ENCODE measurements at regions not wholly inside any gene's neighbourhood (a gene's known extent, or its start where the extent isn't known, plus 50 kb on each side); places are given as distances from the start of the nearest gene placed in this dataset.
A peak's percentile ranks its signal among the peaks of the same experiment; 100 is the strongest.

DNA sequence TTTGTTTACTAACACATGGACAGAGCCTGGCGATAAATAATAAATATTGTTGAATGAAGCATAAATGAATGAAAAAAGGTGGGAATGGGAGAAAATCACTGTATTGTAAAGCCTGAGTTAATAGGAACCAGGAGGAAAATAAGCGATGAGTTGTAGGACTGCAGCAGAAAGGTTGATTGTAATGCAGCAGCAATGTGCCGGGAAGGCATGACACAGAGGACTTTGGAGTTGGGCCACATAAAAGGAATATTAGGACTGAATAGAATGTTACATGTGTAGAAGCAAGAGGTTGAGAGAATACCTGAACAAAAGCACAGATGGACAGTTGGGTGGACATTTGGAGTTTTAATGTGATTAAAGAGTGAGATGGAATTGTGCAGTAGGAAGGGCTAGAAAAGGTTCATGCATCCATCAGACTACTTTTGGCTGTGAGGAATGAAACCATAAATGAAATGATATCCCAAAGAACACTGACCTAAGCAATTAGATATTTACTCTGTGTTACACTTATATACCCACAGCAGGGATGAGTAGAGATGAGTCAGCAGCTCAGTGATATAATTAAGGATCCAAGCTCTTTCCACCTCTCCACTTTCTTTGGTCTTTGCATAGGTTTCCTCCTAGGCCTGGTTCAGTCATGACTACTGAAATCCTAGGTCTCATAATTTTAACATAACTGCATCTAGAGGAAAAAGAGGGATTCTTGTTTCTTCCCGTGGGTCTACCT, 55.4 kb downstream of the CCER1 start:
- DNase-seq = no peak

DNA sequence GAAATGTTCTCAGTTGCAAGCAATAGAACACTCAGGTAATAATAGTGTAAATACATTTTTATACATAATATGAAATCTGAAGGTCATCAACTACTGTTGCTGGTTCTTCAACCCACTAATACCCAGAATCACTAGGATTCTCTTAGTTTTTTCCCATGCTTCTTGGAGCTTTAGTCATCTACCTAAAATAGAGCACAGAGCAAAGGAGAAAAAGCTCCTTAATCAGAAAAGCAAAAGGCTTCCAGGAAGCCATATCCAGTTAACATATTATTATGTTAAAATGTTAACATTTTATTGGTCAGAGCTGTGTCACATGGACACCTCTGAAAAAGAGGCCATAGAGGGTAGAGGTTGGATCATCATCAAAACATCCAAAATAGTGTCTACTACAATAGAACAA, 57.0 kb downstream of the CCER1 start:
- DNase-seq = no peak

DNA sequence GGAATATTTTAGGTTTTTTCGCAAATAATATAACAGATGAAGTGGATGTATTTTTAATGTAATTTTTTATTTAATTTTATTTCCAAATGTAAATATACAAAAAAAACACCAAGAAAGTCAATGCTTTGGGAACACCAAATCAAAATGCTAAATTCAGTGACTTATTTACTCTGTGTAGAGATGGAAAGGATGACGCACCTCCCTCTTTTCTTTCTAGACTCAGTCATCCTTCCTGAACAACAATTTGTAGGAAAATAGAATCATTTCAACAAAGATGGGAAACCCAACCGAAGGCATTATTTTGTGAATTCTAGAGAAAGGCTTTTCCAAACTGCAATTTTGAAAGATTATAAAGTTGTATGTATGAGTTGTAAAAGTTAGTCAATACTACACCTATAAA, 57.7 kb downstream of the CCER1 start:
- no peak for DNase-seq

DNA sequence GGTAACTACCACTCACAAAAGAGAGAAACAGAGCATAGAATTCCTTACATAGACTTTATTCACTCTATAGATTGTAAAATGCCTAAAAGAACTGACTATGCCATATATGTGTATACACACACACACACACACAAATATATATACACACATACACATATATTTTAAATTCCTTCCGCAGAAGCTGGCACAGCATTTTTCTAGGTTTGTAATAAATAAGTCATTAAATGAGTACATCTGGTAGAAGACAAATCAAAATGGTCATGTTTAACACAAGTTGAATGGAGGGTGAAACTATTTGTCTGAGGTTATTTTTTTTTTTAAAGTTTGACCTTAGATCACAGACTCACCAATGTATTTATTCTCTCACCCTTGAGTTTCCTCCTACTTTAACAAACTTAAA, 58.2 kb downstream of the CCER1 start:
- DNase-seq = no peak

DNA sequence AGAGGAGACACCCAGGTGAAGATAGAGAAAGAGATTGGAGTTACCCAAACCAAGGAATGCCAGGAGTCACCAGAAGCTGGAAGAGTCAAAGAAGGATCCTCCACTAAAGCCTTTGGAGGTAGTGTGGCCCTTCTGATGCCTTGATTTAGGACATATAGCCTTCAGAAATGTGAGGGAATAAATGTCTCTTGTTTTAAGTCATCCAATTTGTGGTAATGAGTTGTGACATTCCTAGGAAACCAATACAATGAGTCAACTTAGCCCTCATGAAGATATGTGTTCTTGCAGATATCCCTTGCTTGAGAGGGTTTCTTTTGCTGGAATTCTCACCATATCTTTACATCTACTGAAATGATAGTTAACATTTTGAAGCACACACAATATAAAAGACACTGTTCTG, 58.8 kb downstream of the CCER1 start:
- DNase-seq = no peak

DNA sequence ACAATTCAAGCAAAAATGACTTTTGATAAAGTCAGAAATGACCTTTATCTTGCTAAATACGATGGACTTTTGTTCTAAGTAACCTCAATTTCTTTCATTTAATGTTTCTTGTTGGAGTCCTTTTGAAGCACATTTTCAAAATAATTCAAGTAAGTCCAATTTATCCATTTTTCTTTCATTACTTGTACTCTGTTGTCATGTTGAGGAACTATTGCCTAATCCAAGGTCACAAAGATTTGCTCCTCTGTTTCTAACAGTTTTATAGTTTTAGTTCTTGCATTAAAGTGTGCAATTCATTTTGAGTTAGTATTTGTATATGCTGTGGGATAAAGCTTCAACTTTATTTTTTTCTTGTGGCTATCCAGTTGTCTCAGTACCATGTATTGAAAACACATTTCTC, 66.7 kb downstream of the CCER1 start:
- no peak for DNase-seq

DNA sequence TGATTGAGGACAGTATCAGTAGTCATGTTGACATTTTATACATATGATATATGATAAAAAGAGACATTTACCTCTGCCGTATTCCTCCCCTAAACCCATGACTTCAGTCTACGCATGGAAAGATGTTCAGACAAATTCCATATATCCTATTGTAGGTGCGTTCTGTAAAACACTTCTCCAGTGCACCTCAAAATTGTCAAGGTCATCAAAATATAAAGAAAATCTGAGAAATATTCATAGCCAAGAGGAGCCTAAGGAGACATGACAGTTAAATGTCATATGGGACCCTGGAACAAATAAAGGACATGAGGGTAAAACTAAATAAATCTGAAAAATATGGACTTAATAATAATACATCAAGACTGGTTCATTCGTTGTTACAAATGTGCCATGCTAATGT, 71.5 kb downstream of the CCER1 start:
- DNase-seq = no peak

DNA sequence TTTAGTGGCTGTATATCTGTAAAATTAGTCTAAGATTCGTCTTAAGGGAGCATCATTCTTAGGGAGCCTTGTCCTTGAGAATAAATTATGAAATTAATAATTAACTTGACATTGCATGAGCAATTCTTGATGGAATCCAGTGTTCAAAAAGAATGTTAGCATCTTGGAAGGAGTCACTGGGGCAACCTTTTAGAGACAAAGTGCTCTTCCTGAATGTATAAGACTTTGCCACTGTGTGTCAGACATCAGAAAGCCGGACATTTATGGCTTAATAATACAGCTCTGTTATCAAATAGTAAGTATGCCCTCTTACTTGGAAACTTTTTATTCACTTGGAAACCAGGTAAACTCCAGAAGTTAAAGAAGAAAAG, 83.3 kb downstream of the CCER1 start:
- DNase-seq = no peak

DNA sequence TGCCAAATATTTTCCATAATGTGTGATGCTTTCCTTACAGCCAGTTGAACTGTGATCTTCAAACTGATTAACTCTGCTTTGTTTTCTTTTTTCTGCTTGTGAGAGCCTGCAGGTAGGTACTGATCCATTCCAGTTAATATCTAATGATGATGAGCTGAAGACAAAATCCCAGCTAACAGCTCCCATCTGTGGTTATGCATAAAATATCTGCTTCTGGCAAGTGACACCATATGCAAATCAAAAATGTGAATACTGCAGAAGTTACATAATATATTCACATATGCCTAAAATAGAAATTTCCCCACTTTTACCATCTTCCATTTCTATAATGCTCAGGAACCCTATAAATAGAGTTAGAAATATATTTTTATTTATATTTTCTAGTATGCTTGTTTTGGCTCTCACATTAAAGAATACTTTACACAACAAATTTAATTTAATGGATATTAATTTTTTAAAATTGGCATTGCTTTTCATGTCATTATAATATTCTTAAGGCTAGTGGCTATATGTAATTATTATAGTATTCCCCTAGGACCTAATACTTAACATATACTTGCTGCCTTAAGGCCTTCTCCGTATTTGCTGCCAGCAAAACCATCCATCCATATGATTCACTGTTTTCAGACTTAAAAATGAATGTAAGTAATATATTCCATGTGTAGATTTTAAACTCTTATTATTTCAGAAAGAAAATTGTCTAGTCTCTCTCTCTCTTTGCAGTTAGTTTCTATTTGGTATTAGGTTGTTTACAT, 83.8 kb downstream of the CCER1 start:
- no peak for DNase-seq

DNA sequence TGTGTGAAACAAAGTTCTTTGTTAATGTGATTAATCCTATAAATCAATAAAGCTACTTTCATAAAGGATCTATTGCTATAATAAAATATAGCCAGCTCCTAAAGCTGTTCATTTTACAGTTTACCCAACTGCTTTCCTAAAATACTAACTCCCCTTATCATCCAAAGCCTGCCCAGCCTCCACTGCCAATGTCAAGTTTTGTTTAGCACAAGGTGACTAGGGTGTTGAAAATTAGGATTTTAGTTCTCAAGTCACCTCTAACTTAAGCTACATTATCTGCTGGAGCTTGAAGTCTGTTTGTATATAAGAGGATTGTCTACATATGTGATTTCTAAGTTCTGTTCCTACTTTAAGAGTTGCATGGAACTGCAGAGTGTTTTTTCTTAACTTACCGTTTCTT, 86.3 kb downstream of the CCER1 start:
- DNase-seq = no peak

DNA sequence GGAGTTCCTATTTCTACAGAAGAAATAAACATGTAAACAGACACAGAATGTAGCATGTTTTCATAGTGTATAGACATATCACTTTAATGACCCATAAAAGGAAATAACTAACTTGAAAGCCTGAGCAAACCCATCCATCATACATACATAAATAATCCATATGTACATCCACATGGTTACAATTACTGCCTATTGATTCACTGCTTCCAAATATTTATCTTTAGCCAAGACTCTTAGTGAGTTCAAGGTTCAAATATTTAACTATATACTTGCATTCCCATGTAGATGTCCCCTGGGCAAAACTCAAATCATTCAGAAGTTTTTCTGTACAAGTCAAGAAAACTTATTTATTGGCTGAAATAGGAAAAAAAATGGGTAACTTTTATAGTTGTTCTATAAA, 95.4 kb downstream of the CCER1 start:
- no peak for DNase-seq

DNA sequence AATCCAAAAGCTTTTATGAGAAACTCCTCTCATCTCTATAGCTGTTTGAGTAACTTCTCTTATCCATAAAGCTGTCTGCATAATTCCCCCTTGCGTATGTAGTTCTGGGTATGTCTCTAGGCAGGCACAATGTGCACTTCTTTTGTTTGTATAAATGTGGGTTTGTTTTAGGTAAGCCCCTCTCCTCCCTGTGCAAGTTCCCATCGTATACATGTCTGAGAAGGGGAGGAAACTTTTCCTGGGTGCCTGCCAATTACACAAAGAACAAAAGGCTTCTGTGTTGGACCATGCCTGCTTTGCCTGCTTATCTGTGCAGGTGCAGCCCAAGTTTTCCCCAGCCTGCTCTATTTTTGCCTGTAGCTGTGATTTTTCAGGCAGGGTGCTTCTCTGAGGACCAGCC, 96.7 kb downstream of the CCER1 start:
- DNase-seq = no peak

DNA sequence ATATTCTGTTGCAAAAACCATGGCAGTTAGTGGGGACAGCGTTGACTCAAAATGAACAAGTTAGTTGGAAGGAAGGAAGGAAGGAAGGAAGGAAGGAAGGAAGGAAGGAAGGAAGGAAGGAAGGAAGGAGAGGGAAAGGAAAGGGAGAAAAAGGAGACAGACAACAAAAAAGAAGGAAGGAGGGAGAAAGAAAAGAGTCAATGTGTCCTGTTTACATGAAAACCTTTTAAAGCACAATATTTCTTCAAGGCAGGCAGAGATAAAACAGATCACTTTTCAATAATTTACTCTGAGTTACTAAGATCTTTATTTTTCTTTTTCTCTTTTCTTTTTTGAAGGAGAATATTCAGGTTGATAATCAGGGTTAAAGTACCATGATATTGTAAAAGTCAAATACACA, 99.4 kb downstream of the CCER1 start:
- no peak for DNase-seq

DNA sequence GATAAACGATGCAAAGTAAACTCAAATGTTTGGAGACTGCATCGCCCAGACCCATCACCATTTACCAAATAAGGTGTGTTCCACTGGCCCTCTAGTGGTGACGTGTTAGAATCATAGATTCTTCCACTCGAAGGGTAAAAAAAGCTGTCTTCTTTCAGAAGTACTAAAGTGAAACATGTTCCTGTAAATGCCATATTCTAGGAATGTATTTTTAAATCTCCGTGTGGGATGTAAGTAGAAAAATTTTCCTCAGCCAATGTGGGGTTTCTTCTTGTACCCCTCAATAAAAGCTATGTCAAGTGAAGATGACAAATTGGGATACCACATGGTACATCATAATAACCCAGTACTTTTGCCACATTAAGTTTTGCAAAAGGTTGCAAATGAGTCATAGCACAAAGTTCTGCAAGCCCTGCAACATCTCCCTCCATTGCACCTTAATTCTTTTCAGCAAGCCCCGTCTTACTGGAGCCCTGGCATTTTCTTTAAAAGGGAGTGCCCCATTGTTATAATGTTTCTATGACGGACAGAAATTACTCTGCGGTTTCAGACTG, 100.8 kb downstream of the CCER1 start:
- peak; percentile 23 to 49 (median 34) for DNase-seq

DNA sequence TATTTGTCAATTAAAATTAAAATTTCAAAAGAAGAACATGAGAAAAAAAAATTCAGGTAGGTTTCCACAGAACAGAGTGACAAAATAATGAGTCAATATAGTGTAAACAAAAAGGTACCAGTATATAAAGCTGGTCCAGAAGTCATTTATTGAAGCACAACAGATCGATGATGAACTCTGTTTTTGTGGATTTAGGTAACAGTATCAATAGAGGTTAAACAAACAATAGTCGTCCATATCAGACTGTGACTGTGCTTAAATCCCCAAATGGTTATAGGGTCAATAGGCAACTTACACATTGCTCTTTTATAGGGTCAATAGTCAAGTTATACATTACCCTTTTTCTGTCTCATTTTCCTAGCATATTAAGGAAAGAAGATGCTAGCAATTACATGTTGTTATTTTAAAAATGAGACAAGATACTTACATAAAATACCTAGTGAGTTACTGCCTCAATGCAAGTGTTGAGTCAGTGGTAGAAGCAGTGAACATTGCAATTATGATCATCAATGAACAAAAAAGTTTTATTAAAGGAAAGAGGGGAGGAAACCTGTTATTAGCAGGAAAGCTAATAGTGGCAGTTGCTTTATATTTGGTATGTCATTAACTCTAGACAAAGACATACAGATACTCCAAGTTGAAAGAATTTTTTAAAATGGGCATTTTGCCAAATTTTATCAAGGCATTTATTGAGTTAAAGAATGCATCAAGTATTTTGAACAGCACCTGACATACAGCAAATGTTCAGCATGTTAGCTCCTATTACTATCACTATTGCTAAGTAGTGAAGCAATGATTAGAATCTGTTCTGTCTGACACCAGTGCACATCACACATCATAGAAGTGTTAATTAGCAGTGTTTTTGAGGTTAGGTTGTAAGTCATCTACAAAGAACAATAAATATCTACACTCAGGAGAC, 102.9 kb downstream of the CCER1 start:
- DNase-seq = no peak

DNA sequence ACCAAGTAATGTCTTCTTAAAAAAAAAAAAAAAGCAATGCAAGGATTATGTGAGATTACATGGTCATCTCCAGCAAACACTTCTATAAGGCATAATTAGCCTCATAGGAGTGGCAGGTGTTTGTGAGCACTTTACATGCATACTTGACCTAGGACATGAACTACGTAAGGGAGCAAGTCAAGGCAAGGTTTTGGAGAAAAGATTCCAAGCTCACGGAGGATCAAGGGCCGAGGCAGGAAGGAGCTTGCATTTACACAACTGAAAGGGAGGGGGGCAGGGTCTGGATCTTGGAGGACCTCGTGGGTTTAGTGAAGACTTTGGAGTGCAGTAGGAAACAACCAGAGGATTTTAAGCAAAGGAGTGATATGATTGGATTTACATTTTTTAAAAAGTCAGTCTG, 112.5 kb downstream of the CCER1 start:
- no peak for DNase-seq

DNA sequence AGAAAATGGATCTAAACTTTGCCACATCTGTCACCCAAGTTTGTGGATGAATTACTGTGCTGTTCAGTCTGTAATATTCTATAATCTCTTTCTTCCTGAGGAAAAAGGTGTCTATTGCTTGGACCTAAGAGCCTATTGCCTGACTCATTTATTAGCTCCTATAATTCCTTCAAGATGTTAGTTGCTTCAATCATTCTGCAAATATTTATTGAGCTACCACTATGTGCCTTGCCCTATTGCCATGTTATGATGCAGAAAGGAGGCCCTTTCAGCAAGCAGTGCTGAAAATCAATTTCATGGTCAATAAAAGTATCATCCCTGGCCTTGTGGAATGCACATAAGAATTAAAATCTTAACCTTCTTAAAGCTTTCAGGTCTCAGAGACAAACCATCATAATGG, 113.6 kb downstream of the CCER1 start:
- no peak for DNase-seq

DNA sequence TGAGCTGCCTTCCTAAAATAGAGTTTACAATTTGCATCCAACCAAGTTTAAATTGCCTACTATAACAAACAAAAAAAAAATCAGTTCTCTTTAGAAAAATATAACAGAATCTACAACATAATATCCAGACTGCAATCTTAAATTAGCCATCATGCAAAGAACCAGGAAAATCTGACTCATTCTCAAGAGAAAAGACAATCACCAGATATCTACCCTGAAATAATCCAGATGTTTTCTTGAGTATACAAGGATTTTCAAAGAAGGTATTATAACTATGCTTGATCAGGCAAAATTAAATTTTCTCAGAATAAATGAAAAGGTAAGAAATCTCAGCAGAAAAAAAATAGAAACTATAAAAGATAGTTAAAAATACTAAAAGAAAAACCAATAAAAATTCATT, 115.6 kb downstream of the CCER1 start:
- no peak for DNase-seq

DNA sequence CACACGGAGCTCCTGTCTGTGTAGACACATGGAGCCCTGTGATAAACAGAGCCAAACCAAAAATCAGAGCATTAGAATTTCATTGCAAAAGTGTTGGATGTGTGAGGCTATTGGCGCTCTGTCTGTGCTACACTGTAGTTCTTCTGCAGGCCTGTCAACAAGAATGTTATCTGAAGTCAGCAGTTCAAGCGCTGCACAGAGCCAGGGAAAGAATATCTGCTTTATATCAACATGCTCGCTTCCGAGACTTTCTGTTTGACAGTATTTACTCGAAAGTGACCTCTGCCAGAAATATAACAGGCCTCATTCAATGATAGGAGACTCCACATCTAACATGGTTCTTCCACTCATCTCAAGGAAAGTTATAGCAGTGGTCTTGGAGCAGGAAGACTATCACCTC, 118.3 kb downstream of the CCER1 start:
- no peak for DNase-seq

DNA sequence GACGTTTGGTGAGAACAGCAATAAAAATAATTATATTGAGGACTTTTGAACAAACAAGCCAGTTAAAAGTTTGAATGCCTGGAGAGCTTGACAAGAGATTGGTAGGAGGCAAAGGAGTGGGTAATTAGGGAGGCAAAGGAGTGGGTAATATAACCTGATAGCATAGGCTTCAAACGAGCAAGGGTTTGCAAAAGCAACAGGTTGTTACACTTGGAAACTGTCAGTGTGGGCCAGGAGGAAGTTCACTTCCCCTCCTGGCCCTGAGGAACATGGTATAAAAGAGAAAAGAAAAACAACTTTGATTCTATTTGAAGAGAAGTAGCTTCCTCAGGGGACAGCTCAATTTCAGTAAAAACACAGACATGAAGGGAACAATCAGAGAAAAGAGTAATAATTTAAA, 121.7 kb downstream of the CCER1 start:
- DNase-seq = no peak

DNA sequence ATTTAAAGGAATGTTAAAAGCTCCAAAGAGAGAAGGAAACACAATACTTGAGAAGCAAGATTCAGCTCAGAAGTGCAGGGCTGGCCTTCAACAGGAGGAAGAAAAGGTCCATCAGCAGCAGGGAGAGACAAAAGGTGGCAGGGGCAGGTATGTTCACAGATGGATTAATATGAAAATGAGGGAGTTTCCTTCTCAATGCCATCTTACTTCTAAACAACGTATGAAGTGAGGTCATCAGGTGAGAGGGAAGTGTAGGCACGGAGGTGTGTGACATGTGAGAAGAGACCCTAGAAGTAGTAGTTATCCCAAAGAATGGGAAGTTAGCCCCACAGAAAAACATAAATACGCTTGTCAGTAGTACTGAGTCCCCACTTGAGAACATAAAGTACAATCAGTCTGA, 122.5 kb downstream of the CCER1 start:
- DNase-seq = no peak

DNA sequence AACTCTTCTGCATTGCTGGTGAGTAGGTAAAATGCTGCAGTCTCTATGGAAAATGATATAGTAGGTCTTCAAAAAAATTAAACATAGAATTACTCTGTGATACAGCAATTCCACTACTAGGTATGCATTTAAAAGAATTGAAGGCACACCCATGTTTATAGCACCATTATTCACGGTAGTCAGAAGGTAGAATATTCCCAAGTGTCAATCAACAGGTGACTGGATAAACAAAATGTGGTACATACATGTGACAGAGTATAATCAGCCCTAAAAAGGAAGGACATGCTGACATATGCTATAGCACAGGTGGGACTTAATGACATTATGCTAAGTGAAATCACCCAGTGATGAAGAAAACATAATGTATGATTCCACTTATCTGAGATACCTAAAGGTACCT, 123.3 kb downstream of the CCER1 start:
- no peak for DNase-seq

DNA sequence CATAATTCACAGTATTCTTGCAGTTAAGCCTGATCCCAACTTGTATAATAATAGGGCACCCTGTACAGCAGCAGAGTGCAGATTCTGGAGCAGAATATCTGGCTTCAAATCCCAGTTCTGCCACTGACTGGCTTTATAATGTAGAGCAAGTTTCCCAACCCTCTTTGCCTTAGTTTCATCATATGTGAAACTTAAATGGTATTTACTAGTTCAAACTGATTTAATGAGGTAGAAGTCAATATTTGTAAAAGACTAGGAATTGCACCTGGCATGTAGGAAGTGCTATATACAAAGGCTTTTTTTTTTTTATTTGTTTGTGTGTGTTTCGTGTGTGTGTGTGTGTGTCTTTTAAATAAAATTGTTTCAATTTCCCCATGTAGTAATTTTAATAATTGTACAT, 125.9 kb downstream of the CCER1 start:
- no peak for DNase-seq

DNA sequence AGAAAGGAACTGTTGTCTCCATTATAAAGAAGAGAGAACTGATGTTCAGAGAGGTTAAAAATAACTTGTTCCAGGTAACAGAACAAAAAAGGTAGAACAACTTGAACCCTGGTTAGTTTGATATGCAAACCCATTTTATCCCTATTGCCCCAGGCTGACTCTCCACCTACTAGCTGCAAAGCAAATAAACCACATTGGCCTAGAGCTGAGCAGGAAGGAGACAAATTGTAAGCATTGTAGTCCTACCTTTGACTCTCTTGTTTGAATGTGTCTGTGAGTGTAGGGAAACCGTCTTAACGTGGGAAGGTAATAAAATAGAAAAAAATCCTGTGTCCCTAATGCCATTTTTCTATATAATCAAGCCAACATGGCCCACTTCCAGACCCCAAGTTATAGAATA, 126.4 kb downstream of the CCER1 start:
- DNase-seq = no peak

Data from suppressor macrophage treated with lipopolysaccharide for 1 hour (primary cell).